H9 (cell line): ENCODE measurements at regions not wholly inside any gene's neighbourhood (a gene's known extent, or its start where the extent isn't known, plus 50 kb on each side); places are given as distances from the start of the nearest gene placed in this dataset.

Experiments used
- DNase-seq: peaks from one replicate; pipeline ENCODE4 v3.0.0-alpha.2; 2017
- H2AFZ ChIP-seq: one replicate; pipeline ENCODE4 v1.6.1; 2013; ENCODE audit warnings: mild to moderate bottlenecking, low read length, control low read depth, moderate library complexity
- H2AK5ac ChIP-seq: 2 replicates; pipeline ENCODE4 v1.6.1; 2013; ENCODE audit warnings: low read length, control low read depth, mixed read lengths; ENCODE audit not compliant: insufficient read length
- H2BK120ac ChIP-seq: one replicate; pipeline ENCODE4 v1.6.1; 2013; ENCODE audit warnings: low read depth, mild to moderate bottlenecking, low read length, control low read depth, inconsistent platforms; ENCODE audit not compliant: poor library complexity, severe bottlenecking
- H2BK12ac ChIP-seq: 2 replicates; pipeline ENCODE4 v1.6.1; 2013; ENCODE audit warnings: low read length, control low read depth, mixed read lengths, low read depth; ENCODE audit not compliant: insufficient read length
- H2BK15ac ChIP-seq: 2 replicates; pipeline ENCODE4 v1.6.1; 2013; ENCODE audit warnings: low read depth, low read length, control low read depth
- H2BK20ac ChIP-seq: one replicate; pipeline ENCODE4 v1.6.1; 2013; ENCODE audit warnings: low read depth, mild to moderate bottlenecking, low read length, control low read depth, inconsistent platforms; ENCODE audit not compliant: poor library complexity, severe bottlenecking
- H2BK5ac ChIP-seq: 2 replicates; pipeline ENCODE4 v1.6.1; 2013; ENCODE audit warnings: low read length, control low read depth, mixed read lengths; ENCODE audit not compliant: insufficient read length
- H3K14ac ChIP-seq: 2 replicates; pipeline ENCODE4 v1.6.1; 2013; ENCODE audit warnings: low read length, control low read depth; ENCODE audit not compliant: insufficient read depth
- H3K18ac ChIP-seq: 2 replicates; pipeline ENCODE4 v1.6.1; 2013; ENCODE audit warnings: low read depth, mild to moderate bottlenecking, mixed read lengths, low read length, control low read depth; ENCODE audit not compliant: insufficient read length
- H3K23ac ChIP-seq: 2 replicates; pipeline ENCODE4 v1.6.1; 2013; ENCODE audit warnings: low read length, control low read depth, mixed read lengths, low read depth; ENCODE audit not compliant: insufficient read length
- H3K23me2 ChIP-seq: 2 replicates; pipeline ENCODE4 v1.6.1; 2013; ENCODE audit warnings: low read depth, mild to moderate bottlenecking, mixed read lengths, low read length, control low read depth; ENCODE audit not compliant: insufficient read length, poor library complexity, severe bottlenecking
- H3K27ac ChIP-seq: 2 replicates; pipeline ENCODE4 v1.5.1; 2013; ENCODE audit warnings: low read length, control low read depth, mixed read lengths, low read depth; ENCODE audit not compliant: insufficient read length
- H3K27me3 ChIP-seq: 2 replicates; pipeline ENCODE4 v1.6.1; 2013; ENCODE audit warnings: low read length, control low read depth, inconsistent platforms; ENCODE audit not compliant: insufficient read depth
- H3K4ac ChIP-seq: 2 replicates; pipeline ENCODE4 v1.6.1; 2013; ENCODE audit warnings: low read depth, mild to moderate bottlenecking, control low read depth, inconsistent platforms, low read length, moderate library complexity
- H3K4me1 ChIP-seq: 2 replicates; pipeline ENCODE4 v1.6.1; 2013; ENCODE audit warnings: low read length, control low read depth, inconsistent platforms; ENCODE audit not compliant: insufficient read depth
- H3K4me2 ChIP-seq: 2 replicates; pipeline ENCODE4 v1.6.1; 2013; ENCODE audit warnings: low read length, control low read depth, mixed read lengths; ENCODE audit not compliant: insufficient read length, insufficient read depth
- H3K56ac ChIP-seq: 2 replicates; pipeline ENCODE4 v1.6.1; 2013; ENCODE audit warnings: low read depth, mild to moderate bottlenecking, mixed read lengths, low read length, control low read depth; ENCODE audit not compliant: insufficient read length
- H3K79me1 ChIP-seq: 2 replicates; pipeline ENCODE4 v1.6.1; 2013; ENCODE audit warnings: low read depth, mild to moderate bottlenecking, moderate library complexity, low read length, control low read depth, inconsistent platforms; ENCODE audit not compliant: insufficient read depth, poor library complexity, severe bottlenecking
- H3K79me2 ChIP-seq: 2 replicates; pipeline ENCODE4 v1.6.1; 2013; ENCODE audit warnings: low read length, control low read depth, inconsistent platforms; ENCODE audit not compliant: insufficient read depth
- H3K9ac ChIP-seq: 2 replicates; pipeline ENCODE4 v1.6.1; 2013; ENCODE audit warnings: low read length, control low read depth, mixed read lengths; ENCODE audit not compliant: insufficient read length; ENCODE audit errors: extremely low read depth
- H3K9me3 ChIP-seq: one replicate; pipeline ENCODE4 v1.6.1; 2013; ENCODE audit warnings: low read depth, low read length, inconsistent platforms; ENCODE audit not compliant: control insufficient read depth
- H3T11ph ChIP-seq: one replicate; pipeline ENCODE4 v1.6.1; 2013; ENCODE audit warnings: mild to moderate bottlenecking, low read length, control low read depth, inconsistent platforms
- H4K20me1 ChIP-seq: one replicate; pipeline ENCODE4 v1.6.1; 2013; ENCODE audit not compliant: control insufficient read depth, insufficient read length, insufficient read depth
- H4K5ac ChIP-seq: 2 replicates; pipeline ENCODE4 v1.6.1; 2013; ENCODE audit warnings: low read depth, mild to moderate bottlenecking, mixed read lengths, low read length, control low read depth; ENCODE audit not compliant: insufficient read length
- H4K8ac ChIP-seq: replicated peaks from 2 replicates; pipeline ENCODE4 v1.6.1; 2013; ENCODE audit warnings: low read length, control low read depth, mixed read lengths, low read depth; ENCODE audit not compliant: insufficient read length
- H4K91ac ChIP-seq: 2 replicates; pipeline ENCODE4 v1.6.1; 2013; ENCODE audit warnings: low read depth, mild to moderate bottlenecking, moderate library complexity, mixed read lengths, low read length, control low read depth; ENCODE audit not compliant: insufficient read length
- H3K27ac Mint-ChIP-seq, 3 experiments: 2 replicates in 2 of 3; 3 replicates in 1 of 3; pipeline ENCODE4 v1.8.0; 2020 to 2021; ENCODE audit warnings: mixed read lengths in 3 of 3, mild to moderate bottlenecking in 1 of 3, moderate library complexity in 1 of 3
- H3K27me3 Mint-ChIP-seq: 2 replicates; pipeline ENCODE4 v1.8.0; 2021; ENCODE audit warnings: low read depth, mild to moderate bottlenecking, moderate library complexity, mixed read lengths
- H3K36me3 Mint-ChIP-seq, 3 experiments: 2 replicates in 2 of 3; 3 replicates in 1 of 3; pipeline ENCODE4 v1.8.0; 2020 to 2021; ENCODE audit warnings: low read depth in 3 of 3, mixed read lengths in 3 of 3; ENCODE audit not compliant: insufficient read depth in 1 of 3
- H3K4me1 Mint-ChIP-seq, 2 experiments: 2 replicates each; pipeline ENCODE4 v1.8.0; 2020; ENCODE audit warnings: mixed read lengths in 2 of 2
- H3K4me3 Mint-ChIP-seq, 2 experiments: 2 replicates in 1 of 2; 3 replicates in 1 of 2; pipeline ENCODE4 v1.8.0; 2020 to 2021; ENCODE audit warnings: mild to moderate bottlenecking in 2 of 2, mixed read lengths in 2 of 2, moderate library complexity in 1 of 2
- H3K9me3 Mint-ChIP-seq, 2 experiments: 2 replicates in 1 of 2; 3 replicates in 1 of 2; pipeline ENCODE4 v1.8.0; 2020; ENCODE audit warnings: mild to moderate bottlenecking in 2 of 2, mixed read lengths in 2 of 2, moderate library complexity in 1 of 2
- CTCF ChIP-seq: fragments of 200-600 bp; sonication (generic); conservative IDR thresholded peaks from 3 replicates; pipeline ENCODE4 v1.8.0; 2021; ENCODE audit warnings: antibody characterized with exemption, mild to moderate bottlenecking
- WGBS: extraction: QIAGEN DNeasy Blood & Tissue Kit; methylation state at CpG from one replicate; pipeline ENCODE4 v1.1.7; 2013; ENCODE audit warnings: missing lambda C conversion rate, low lambda C conversion rate, mixed read lengths; ENCODE audit not compliant: insufficient read length; ENCODE audit errors: extremely low coverage; 5-methylcytosine and 5-hydroxymethylcytosine counted together

GRCh38 chr6:156700440-156701057 lies 76.6 kb upstream of the ARID1B start:
- Histone ChIP-seq H3K56ac (no peak overlapping the region), H3K27ac (no peak overlapping the region), H4K20me1 (no peaks in the 10 kb centered on the region), H3K18ac (no peak overlapping the region), H2AK5ac (no peak overlapping the region), H3K27me3 (no peaks in the 10 kb centered on the region), H2BK5ac (no peak overlapping the region), H2BK15ac (no peak overlapping the region), H4K8ac (no peak overlapping the region), H3K23me2 (no peaks in the 10 kb centered on the region), H2BK12ac (no peak overlapping the region), H3K4me2 (no peak overlapping the region), H3K4me1 (no peaks in the 10 kb centered on the region), H2AFZ (no peak overlapping the region), H4K91ac (no peak overlapping the region), H3K14ac (no peak overlapping the region), H3K79me1 (no peaks in the 10 kb centered on the region), H3K23ac (no peak overlapping the region), H3K9ac (no peak overlapping the region), H2BK20ac (no peak overlapping the region), H2BK120ac (no peak overlapping the region), H3T11ph (no peak overlapping the region), H4K5ac (no peak overlapping the region), H3K9me3 (no peaks in the 10 kb centered on the region), H3K79me2 (no peaks in the 10 kb centered on the region), H3K4ac (no peak overlapping the region)
- no peak for DNase-seq
- no peak overlapping the region for H3K4me3 Mint-ChIP-seq
- no peaks in the 10 kb centered on the region for H3K36me3 Mint-ChIP-seq
- no peak overlapping the region for H3K27ac Mint-ChIP-seq
- H3K9me3 Mint-ChIP-seq: no peaks in the 10 kb centered on the region
- WGBS: no CpG with 5 or more reads among the region's 7 CpGs
- H3K4me1 Mint-ChIP-seq: peaks cover 3 to 4% of the 10 kb centered on the region in 2 experiments; a peak in 3 of 4 replicates
- H3K27me3 Mint-ChIP-seq: no peaks in the 10 kb centered on the region; the same call in 1 of the 2 replicates
- no peak for TF ChIP-seq CTCF
